ENCODE measurements at regions not wholly inside any gene's neighbourhood (a gene's known extent, or its start where the extent isn't known, plus 50 kb on each side); places are given as distances from the start of the nearest gene placed in this dataset.

GRCh38 chr1:76744989-76745388, 122.3 kb upstream of the ST6GALNAC5 start:
- Histone ChIP-seq H3K4me1 (ENCODE audit: insufficient read depth) (0 out of 2 replicates have a peak, but pooled peaks cover 5% of the 10 kb centered on the region), H3K9ac (no peak overlapping the region), H3K36me3 (ENCODE audit: low read depth) (no peaks in the 10 kb centered on the region), H3F3A (ENCODE audit: insufficient read depth) (0 out of 2 replicates have a peak, but pooled peaks cover 5% of the 10 kb centered on the region), H3K9me3 (ENCODE audit: low read depth) (no peaks in the 10 kb centered on the region), H4K20me1 (ENCODE audit: insufficient read depth) (no peaks in the 10 kb centered on the region), H3K9me2 (ENCODE audit: insufficient read depth) (no peaks in the 10 kb centered on the region), H3K4me2 (ENCODE audit: unreplicated experiment) (no peak overlapping the region), H3K27ac (no peak overlapping the region), H3K4me3 (no peak overlapping the region), H2AFZ (no peak overlapping the region), H3K79me2 (ENCODE audit: insufficient read depth) (no peaks in the 10 kb centered on the region), H3K27me3 (replicated peaks; ENCODE audit: insufficient read depth) (no peaks in the 10 kb centered on the region)
- 43 to 50% methylated on average over 1 of the region's 1 CpG for WGBS, 2 experiments (ENCODE audit: low coverage in 1 of 2, low lambda C conversion rate in 2 of 2, missing lambda C conversion rate in 2 of 2)
- in situ Hi-C loops (cut with MboI): no loop called here
- DNase-seq: no peak
- TF ChIP-seq EZH2 (IDR thresholded peaks at IDR 0.05; ENCODE audit: insufficient read depth, poor library complexity, severe bottlenecking) (no peak), EZH2phosphoT487 (IDR thresholded peaks at IDR 0.05; ENCODE audit: insufficient read depth, low read depth) (no peak)

GRCh38 chr1:76746206-76746605, 121.1 kb upstream of the ST6GALNAC5 start:
- Histone ChIP-seq H3K27ac (no peak overlapping the region), H4K20me1 (ENCODE audit: insufficient read depth) (no peaks in the 10 kb centered on the region), H2AFZ (no peak overlapping the region), H3F3A (ENCODE audit: insufficient read depth) (0 out of 2 replicates have a peak, but pooled peaks cover 5% of the 10 kb centered on the region), H3K9me2 (ENCODE audit: insufficient read depth) (no peaks in the 10 kb centered on the region), H3K9me3 (ENCODE audit: low read depth) (no peaks in the 10 kb centered on the region), H3K4me2 (ENCODE audit: unreplicated experiment) (no peak overlapping the region), H3K27me3 (replicated peaks; ENCODE audit: insufficient read depth) (no peaks in the 10 kb centered on the region), H3K4me1 (ENCODE audit: insufficient read depth) (0 out of 2 replicates have a peak, but pooled peaks cover 5% of the 10 kb centered on the region), H3K36me3 (ENCODE audit: low read depth) (no peaks in the 10 kb centered on the region), H3K4me3 (no peak overlapping the region), H3K9ac (no peak overlapping the region), H3K79me2 (ENCODE audit: insufficient read depth) (no peaks in the 10 kb centered on the region)
- in situ Hi-C loops (cut with MboI): no loop called here
- TF ChIP-seq EZH2 (IDR thresholded peaks at IDR 0.05; ENCODE audit: insufficient read depth, poor library complexity, severe bottlenecking) (no peak), EZH2phosphoT487 (IDR thresholded peaks at IDR 0.05; ENCODE audit: insufficient read depth, low read depth) (no peak)
- 45 to 65% methylated on average over 2 of the region's 2 CpGs for WGBS, 2 experiments (ENCODE audit: low coverage in 1 of 2, low lambda C conversion rate in 2 of 2, missing lambda C conversion rate in 2 of 2)
- DNase-seq: peak; percentile 37

- 49 to 59% methylated on average over 1 of the region's 1 CpG for WGBS, 2 experiments (ENCODE audit: low coverage in 1 of 2, low lambda C conversion rate in 2 of 2, missing lambda C conversion rate in 2 of 2)
- H3K27me3 ChIP-seq (replicated peaks; ENCODE audit: insufficient read depth): peaks cover 4% of the 10 kb centered on the region; the same call in 1 of the 2 replicates
- in situ Hi-C loops (cut with MboI): no loop called here
- H3K4me2 ChIP-seq (ENCODE audit: unreplicated experiment): no peak overlapping the region
- no peak for DNase-seq
- H3F3A ChIP-seq (ENCODE audit: insufficient read depth): no peaks in the 10 kb centered on the region
- no peaks in the 10 kb centered on the region for H3K4me1 ChIP-seq (ENCODE audit: insufficient read depth)
- no peaks in the 10 kb centered on the region for H3K9me3 ChIP-seq (ENCODE audit: low read depth)
- no peaks in the 10 kb centered on the region for H3K36me3 ChIP-seq (ENCODE audit: low read depth)
- H3K27ac ChIP-seq: no peak overlapping the region
- no peak for TF ChIP-seq EZH2 (IDR thresholded peaks at IDR 0.05; ENCODE audit: insufficient read depth, poor library complexity, severe bottlenecking)
- no peak for TF ChIP-seq EZH2phosphoT487 (IDR thresholded peaks at IDR 0.05; ENCODE audit: insufficient read depth, low read depth)
- H2AFZ ChIP-seq: no peak overlapping the region
- no peaks in the 10 kb centered on the region for H4K20me1 ChIP-seq (ENCODE audit: insufficient read depth)
- H3K9me2 ChIP-seq (ENCODE audit: insufficient read depth): no peaks in the 10 kb centered on the region
- H3K4me3 ChIP-seq: no peak overlapping the region
- no peaks in the 10 kb centered on the region for H3K79me2 ChIP-seq (ENCODE audit: insufficient read depth)
- no peak overlapping the region for H3K9ac ChIP-seq
Measured at GRCh38 chr1:76754730-76755129, 112.5 kb upstream of the ST6GALNAC5 start.

DNA sequence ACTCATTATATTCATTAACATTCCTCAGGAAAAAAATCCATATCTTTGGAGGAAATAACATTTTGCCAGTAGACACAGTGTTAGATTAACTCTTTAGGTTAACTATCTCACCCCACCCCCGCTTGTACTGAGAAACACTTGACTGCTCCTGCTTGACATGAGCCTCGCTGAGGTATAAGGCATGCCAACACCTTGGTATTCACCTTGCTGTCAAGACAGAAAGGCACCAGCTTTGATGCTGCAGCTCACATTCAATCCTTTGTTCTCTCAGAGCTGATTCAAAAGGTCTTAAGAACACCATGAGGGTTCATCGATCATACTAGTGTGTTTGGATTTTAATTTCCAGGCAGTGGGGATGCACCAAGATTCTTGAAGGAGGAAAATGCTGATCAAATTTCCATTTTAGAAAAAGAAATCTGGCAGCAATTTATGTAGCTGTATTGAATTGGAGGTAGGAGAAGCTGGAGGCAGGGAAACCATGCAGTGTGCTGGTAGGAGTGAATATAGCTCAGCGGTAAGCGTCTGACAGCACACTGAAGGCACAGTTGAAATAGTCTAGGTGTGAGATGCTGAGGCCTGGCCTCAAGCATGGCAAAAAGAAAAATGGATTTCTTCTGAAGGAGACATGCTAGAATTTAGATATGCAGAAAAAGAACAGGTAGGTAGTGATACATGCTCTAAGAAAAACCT, 108.0 kb upstream of the ST6GALNAC5 start:
- no peak overlapping the region for H2AFZ ChIP-seq
- WGBS, 2 experiments (ENCODE audit: low coverage in 1 of 2, low lambda C conversion rate in 2 of 2, missing lambda C conversion rate in 2 of 2): 72 to 73% methylated on average over 5 of the region's 5 CpGs
- DNase-seq: no peak
- H3F3A ChIP-seq (ENCODE audit: insufficient read depth): no peaks in the 10 kb centered on the region
- TF ChIP-seq EZH2phosphoT487 (IDR thresholded peaks at IDR 0.05; ENCODE audit: insufficient read depth, low read depth) (no peak), EZH2 (IDR thresholded peaks at IDR 0.05; ENCODE audit: insufficient read depth, poor library complexity, severe bottlenecking) (no peak)
- no peaks in the 10 kb centered on the region for H3K36me3 ChIP-seq (ENCODE audit: low read depth)
- no peaks in the 10 kb centered on the region for H4K20me1 ChIP-seq (ENCODE audit: insufficient read depth)
- H3K9ac ChIP-seq: no peak overlapping the region
- in situ Hi-C loops (cut with MboI): no loop called here
- H3K4me3 ChIP-seq: no peak overlapping the region
- no peaks in the 10 kb centered on the region for H3K9me2 ChIP-seq (ENCODE audit: insufficient read depth)
- H3K4me1 ChIP-seq (ENCODE audit: insufficient read depth): no peaks in the 10 kb centered on the region
- H3K27ac ChIP-seq: no peak overlapping the region
- H3K79me2 ChIP-seq (ENCODE audit: insufficient read depth): no peaks in the 10 kb centered on the region
- H3K9me3 ChIP-seq (ENCODE audit: low read depth): no peaks in the 10 kb centered on the region
- no peak overlapping the region for H3K4me2 ChIP-seq (ENCODE audit: unreplicated experiment)
- no peaks in the 10 kb centered on the region for H3K27me3 ChIP-seq (replicated peaks; ENCODE audit: insufficient read depth)
